ENCODE measurements at regions not wholly inside any gene's neighbourhood (a gene's known extent, or its start where the extent isn't known, plus 50 kb on each side); places are given as distances from the start of the nearest gene placed in this dataset.
"Not testable (repeated sequence)": the region's sequence is repeated elsewhere in the genome, so short reads cannot be mapped to it uniquely, and the experiment has no call there.

- TF ChIP-seq CTCF (IDR thresholded peaks at IDR 0.05; ENCODE audit: insufficient read depth, low read length, poor library complexity, severe bottlenecking): no peak
- H3K4me3 ChIP-seq (ENCODE audit: low read depth, low read length): no peak overlapping the region
- no peaks in the 10 kb centered on the region for H3K27me3 ChIP-seq (ENCODE audit: control insufficient read depth, insufficient read depth, low read length)
- H3K36me3 ChIP-seq (ENCODE audit: control insufficient read depth, insufficient read depth, low read length): no peaks in the 10 kb centered on the region
- DNase-seq (ENCODE audit: low read depth): no peak
Observed at GRCh38 chr18:39319141-39319540, 1753.5 kb upstream of the CELF4 start.

- Histone ChIP-seq H3K4me3 (ENCODE audit: low read depth, low read length) (no peak overlapping the region), H3K27me3 (ENCODE audit: control insufficient read depth, insufficient read depth, low read length) (no peaks in the 10 kb centered on the region), H3K36me3 (ENCODE audit: control insufficient read depth, insufficient read depth, low read length) (no peaks in the 10 kb centered on the region)
- TF ChIP-seq CTCF (IDR thresholded peaks at IDR 0.05; ENCODE audit: insufficient read depth, low read length, poor library complexity, severe bottlenecking): no peak
- no peak for DNase-seq (ENCODE audit: low read depth)
Observed at GRCh38 chr18:39318462-39318861, 1752.9 kb upstream of the CELF4 start.

GRCh38 chr18:39318008-39318407 lies 1752.4 kb upstream of the CELF4 start:
- no peaks in the 10 kb centered on the region for H3K27me3 ChIP-seq (ENCODE audit: control insufficient read depth, insufficient read depth, low read length)
- H3K36me3 ChIP-seq (ENCODE audit: control insufficient read depth, insufficient read depth, low read length): no peaks in the 10 kb centered on the region
- TF ChIP-seq CTCF (IDR thresholded peaks at IDR 0.05; ENCODE audit: insufficient read depth, low read length, poor library complexity, severe bottlenecking): no peak
- no peak overlapping the region for H3K4me3 ChIP-seq (ENCODE audit: low read depth, low read length)
- DNase-seq (ENCODE audit: low read depth): no peak

GRCh38 chr18:39314595-39314994 lies 1749.0 kb upstream of the CELF4 start:
- Histone ChIP-seq H3K36me3 (ENCODE audit: control insufficient read depth, insufficient read depth, low read length) (no peaks in the 10 kb centered on the region), H3K27me3 (ENCODE audit: control insufficient read depth, insufficient read depth, low read length) (no peaks in the 10 kb centered on the region), H3K4me3 (ENCODE audit: low read depth, low read length) (no peak overlapping the region)
- DNase-seq (ENCODE audit: low read depth): no peak
- no peak for TF ChIP-seq CTCF (IDR thresholded peaks at IDR 0.05; ENCODE audit: insufficient read depth, low read length, poor library complexity, severe bottlenecking)

- TF ChIP-seq CTCF (IDR thresholded peaks at IDR 0.05; ENCODE audit: insufficient read depth, low read length, poor library complexity, severe bottlenecking): no peak
- Histone ChIP-seq H3K36me3 (ENCODE audit: control insufficient read depth, insufficient read depth, low read length) (no peaks in the 10 kb centered on the region), H3K27me3 (ENCODE audit: control insufficient read depth, insufficient read depth, low read length) (no peaks in the 10 kb centered on the region), H3K4me3 (ENCODE audit: low read depth, low read length) (no peak overlapping the region)
- DNase-seq (ENCODE audit: low read depth): no peak
Observed at GRCh38 chr18:39313992-39314391, 1748.4 kb upstream of the CELF4 start.

- no peak for DNase-seq (ENCODE audit: low read depth)
- no peak overlapping the region for H3K4me3 ChIP-seq (ENCODE audit: low read depth, low read length)
- TF ChIP-seq CTCF (IDR thresholded peaks at IDR 0.05; ENCODE audit: insufficient read depth, low read length, poor library complexity, severe bottlenecking): no peak
- H3K27me3 ChIP-seq (ENCODE audit: control insufficient read depth, insufficient read depth, low read length): no peaks in the 10 kb centered on the region
- H3K36me3 ChIP-seq (ENCODE audit: control insufficient read depth, insufficient read depth, low read length): no peaks in the 10 kb centered on the region
Observed at GRCh38 chr18:39311111-39311712, 1745.6 kb upstream of the CELF4 start.

- H3K4me3 ChIP-seq (ENCODE audit: low read depth, low read length); H3K27me3 ChIP-seq (ENCODE audit: control insufficient read depth, insufficient read depth, low read length); DNase-seq (ENCODE audit: low read depth); H3K36me3 ChIP-seq (ENCODE audit: control insufficient read depth, insufficient read depth, low read length): not testable (repeated sequence)
Observed at GRCh38 chr18:39308931-39309521, 1743.4 kb upstream of the CELF4 start.

Measured in kidney epithelial cell (primary cell).